SW 1271 (cell line): ENCODE measurements at regions not wholly inside any gene's neighbourhood (a gene's known extent, or its start where the extent isn't known, plus 50 kb on each side); places are given as distances from the start of the nearest gene placed in this dataset.
"Not testable (repeated sequence)": the region's sequence is repeated elsewhere in the genome, so short reads cannot be mapped to it uniquely, and the experiment has no call there.

Source experiments
- DNase-seq, 2 experiments: peaks; one replicate each; lab custom pipeline; 2025; lab: John Stamatoyannopoulos, UW

GRCh38 chr2:192809173-192809572, 614.4 kb upstream of the TMEFF2 start:
- DNase-seq = no peak

DNA sequence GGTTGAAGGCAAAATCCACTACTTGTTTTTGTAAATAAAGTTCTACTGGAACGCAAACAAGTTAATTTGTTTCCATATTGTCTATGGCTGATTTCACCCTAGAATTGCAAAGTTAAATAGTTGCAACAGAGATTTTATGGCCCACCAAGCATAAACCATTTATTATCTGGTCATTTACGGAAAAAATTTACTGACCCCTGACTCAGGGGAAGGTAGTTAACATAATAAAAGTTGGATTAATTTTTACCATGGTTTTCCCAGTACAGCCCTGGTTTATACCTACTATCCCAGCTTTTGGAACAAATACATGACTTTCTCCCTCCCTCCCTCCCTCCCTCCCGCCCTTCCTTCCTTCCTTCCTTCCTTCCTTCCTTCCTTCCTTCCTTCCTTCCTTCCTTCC, 588.9 kb upstream of the TMEFF2 start:
- DNase-seq = no peak

DNA sequence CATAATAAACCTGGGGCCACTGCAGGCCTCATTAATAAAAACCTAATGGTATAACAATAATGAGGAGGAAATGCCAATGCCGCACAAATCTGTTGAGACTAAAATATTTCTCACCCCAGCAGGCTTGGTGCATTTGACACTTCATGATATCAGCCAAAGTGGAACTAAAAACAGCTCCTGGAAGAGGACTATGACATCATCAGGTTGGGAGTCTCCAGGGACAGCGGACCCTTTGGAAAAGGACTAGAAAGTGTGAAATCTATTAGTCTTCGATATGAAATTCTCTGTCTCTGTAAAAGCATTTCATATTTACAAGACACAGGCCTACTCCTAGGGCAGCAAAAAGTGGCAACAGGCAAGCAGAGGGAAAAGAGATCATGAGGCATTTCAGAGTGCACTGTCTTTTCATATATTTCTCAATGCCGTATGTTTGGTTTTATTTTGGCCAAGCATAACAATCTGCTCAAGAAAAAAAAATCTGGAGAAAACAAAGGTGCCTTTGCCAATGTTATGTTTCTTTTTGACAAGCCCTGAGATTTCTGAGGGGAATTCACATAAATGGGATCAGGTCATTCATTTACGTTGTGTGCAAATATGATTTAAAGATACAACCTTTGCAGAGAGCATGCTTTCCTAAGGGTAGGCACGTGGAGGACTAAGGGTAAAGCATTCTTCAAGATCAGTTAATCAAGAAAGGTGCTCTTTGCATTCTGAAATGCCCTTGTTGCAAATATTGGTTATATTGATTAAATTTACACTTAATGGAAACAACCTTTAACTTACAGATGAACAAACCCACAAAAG, 580.9 kb upstream of the TMEFF2 start:
- no peak for DNase-seq

GRCh38 chr2:192775011-192775410, 580.3 kb upstream of the TMEFF2 start:
- no peak for DNase-seq

- DNase-seq = no peak
Measured at GRCh38 chr2:192773044-192773443, 578.3 kb upstream of the TMEFF2 start.

GRCh38 chr2:192749611-192750200, 555.0 kb upstream of the TMEFF2 start:
- peak in 1 of 2 experiments; percentile 36 for DNase-seq

DNA sequence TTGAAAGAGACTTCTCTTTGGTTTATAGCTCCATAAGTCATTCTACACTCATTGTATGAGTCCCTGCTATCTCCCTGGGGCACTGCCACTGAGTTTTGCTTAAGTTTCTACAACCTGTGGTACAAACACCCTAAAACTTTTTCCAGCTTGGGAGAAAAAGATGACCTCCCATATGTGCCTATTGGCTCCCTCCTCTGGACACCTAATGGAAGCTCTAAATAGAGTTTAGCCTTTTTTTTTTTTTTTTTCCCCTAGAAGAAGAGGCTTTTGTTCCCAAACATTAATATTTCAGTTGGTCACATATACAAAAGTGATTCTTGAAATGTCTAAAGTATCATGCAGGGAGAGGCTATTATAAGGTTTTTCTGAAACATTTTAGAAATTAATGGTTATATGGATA, 547.2 kb upstream of the TMEFF2 start:
- DNase-seq = peak in 1 of 2 experiments; percentile 19

GRCh38 chr2:192735447-192735846, 540.7 kb upstream of the TMEFF2 start:
- no peak for DNase-seq

DNA sequence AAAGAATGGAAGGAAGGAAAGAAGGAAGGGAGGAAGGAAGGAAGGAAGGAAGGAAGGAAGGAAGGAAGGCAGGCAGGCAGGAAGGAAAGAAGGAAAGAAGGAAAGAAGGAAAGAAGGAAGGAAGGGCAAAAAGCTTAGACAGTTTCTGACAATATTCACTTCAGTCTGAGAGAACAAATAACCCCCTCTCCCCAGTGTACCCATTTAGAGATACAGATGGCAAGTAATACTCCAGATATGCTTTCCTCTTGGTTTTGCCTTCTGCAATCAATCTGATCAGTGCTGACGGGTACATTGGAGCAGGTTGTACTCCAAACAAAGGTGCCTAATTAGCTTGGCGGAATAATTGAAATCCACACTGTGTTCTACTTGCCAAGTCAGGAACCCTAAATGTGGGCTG, 534.6 kb upstream of the TMEFF2 start:
- no peak for DNase-seq

- no peak for DNase-seq
Measured at GRCh38 chr2:192725991-192726390, 531.3 kb upstream of the TMEFF2 start.

GRCh38 chr2:192719629-192720028, 524.9 kb upstream of the TMEFF2 start:
- DNase-seq = no peak

- DNase-seq = no peak
Measured at GRCh38 chr2:192718340-192718739, 523.6 kb upstream of the TMEFF2 start.

DNA sequence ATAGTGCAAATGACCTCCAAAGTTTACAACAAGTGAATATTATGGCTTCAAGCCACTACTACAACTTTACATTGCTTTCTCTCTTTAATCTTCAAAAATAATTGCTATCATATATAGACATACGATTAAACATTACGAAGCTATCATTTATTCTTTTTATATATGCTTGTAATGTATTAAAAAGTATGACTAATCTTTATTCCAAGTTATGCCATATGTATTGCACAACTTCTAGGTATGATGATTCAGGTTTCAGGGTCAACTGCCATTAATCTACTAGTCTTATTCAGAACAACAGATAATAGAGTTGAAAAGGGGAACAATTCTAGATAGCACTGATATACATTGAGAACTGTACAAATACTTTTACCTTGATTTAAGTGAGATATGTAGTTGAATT, 506.2 kb upstream of the TMEFF2 start:
- no peak for DNase-seq

DNA sequence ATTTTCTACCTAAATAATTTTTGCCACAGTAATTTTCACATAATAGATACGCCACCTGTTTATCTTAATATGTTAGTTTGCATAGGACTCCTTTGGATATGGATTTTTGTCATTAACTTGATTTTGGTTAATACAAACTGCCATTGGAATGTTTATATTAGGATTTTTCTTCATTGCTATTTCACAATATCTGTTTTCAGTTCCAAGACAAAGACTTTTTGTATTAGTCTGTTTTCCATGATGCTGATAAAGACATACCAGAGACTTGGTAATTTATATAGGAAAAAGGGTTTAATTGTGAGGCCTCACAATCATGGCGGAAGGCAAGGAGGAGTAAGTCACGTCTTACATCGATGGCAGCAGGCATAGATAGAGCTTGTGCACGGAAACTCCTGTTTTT, 503.1 kb upstream of the TMEFF2 start:
- DNase-seq = no peak

DNA sequence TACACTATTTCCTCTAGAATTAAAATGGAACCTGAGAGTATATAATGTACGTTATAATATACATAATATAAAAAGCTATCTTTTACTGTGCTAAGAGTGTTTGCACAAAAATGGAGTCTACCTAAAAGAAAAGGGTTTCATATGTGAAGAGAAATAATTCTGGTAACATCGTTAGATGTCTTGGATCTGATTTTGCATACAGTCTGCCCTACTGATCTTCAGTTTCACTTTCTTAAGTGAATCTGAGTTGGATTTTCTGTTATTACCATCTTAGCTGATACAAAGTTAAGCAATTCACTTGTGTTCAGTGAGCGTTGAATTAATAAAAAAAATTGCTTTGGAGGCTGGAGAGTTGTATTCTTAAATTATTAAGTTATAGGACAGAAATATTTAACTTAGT, 502.1 kb upstream of the TMEFF2 start:
- no peak for DNase-seq

GRCh38 chr2:192687015-192687414, 492.3 kb upstream of the TMEFF2 start:
- no peak for DNase-seq

DNA sequence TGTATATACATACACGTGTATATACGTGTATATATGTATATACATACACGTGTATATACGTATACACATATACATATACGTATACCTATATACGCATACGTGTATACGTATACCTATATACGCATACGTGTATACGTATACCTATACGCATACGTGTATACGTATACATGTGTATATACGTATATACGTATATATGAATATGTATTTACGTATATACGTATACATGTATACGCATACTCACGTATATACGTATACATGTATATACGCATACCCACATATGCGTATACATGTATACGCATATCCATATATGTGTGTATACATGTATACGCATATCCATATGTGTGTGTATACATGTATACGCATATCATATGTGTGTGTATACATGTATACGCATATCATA, 487.8 kb upstream of the TMEFF2 start:
- DNase-seq = not testable (repeated sequence)

DNA sequence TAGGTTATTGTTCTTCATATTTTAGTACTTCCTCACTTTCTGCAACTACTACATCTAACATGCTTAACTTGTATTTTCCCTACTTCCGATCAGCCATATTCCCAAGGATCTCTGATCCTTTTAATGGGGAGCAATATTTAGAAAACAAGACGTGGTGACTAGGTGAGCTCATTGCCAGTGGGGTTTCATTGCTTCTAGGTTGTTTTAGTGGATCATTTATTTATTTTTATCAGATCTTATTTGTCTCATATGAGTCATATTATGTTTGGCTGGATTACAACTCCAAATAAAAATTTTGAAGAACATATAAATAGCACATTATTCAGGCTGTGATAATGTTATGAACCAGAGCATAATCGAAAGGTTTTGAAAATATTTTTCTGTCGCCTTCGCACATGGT, 480.9 kb upstream of the TMEFF2 start:
- DNase-seq = no peak

DNA sequence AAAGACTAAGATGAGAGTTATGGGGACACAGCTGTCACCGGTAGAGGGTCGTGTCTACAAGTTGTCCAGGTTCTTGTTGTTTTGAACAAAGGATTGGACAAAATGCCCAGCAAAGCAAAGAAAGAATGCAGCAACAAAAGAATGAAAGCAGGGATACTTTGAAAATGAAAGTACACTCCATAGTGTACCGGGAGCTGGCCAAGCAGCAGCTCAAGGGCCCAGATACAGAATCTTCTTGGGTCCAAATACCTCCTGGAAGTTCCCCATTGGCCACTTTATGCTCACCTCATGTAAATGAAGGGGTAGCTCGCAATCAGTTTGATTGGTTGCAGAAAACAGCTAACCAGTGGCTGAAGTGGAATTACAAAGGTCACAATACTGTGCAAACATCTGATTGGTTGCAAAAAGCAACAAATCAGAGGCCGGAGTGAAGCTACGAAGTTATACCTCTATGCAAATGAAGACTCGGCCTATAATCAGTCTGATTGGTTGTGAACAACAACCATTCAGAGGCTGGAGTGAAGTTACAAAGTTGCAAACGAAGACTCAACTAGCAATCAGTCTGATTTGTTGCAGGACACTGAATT, 474.9 kb upstream of the TMEFF2 start:
- no peak for DNase-seq

- not testable (repeated sequence) for DNase-seq
Measured at GRCh38 chr2:192660555-192660954, 465.8 kb upstream of the TMEFF2 start.

- DNase-seq = no peak
Measured at GRCh38 chr2:192657362-192657761, 462.6 kb upstream of the TMEFF2 start.

DNA sequence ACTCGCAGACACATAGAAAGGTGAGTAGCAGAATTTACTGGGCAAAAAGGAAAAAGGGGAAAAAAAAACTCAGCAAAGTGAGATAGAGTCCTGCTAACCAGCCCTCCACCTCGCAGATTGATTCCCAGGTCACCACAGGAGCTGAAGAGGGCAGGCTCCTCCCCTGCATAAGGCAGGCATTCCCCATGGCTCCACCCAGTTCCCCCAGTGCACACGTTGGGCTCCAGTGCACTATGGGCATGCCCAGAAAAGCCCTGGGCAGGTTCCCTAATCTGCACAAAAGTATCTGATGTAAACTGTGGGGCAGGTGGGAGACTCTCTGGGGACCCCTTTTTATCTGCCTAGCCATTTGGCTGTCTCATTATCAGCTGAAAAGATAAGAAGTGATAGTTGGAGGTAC, 461.2 kb upstream of the TMEFF2 start:
- no peak for DNase-seq

DNA sequence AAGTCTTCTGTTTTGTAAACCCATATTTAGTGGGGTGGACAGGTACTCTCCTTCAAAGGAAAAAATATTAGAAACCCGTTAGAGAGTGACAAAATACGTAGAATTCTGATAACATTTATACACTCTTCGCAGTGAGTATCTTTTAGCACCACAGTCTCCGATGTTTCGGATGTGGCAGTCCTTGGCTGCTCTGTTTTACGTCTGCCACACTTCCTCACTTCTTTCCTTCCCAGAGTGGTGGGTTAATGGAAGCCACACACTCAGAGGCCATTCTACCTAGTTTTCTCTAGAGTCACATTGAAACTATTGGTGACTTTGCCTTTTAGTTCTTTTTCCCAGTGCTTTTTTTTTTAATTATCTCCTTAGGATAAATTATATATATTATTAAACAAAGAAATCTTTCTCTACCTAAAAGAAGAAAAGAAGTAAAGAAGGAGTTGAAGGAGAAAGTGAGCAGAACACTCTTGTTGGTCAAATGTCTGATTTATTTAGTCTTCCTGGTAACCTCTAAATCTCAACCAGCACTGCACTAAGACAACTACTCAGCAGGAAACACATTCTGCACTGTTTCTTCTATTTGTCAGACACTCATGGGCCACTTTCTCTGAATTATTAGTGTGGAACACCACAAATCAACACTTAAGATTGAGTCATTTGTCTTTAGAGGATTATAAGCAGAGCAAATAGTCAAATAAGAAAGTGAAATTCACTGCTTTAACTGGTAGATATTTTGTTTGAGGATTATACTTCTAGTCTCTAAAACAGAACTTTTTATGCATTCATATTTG, 451.3 kb upstream of the TMEFF2 start:
- no peak for DNase-seq
